ENCODE measurements at regions not wholly inside any gene's neighbourhood (a gene's known extent, or its start where the extent isn't known, plus 50 kb on each side); places are given as distances from the start of the nearest gene placed in this dataset.

DNA sequence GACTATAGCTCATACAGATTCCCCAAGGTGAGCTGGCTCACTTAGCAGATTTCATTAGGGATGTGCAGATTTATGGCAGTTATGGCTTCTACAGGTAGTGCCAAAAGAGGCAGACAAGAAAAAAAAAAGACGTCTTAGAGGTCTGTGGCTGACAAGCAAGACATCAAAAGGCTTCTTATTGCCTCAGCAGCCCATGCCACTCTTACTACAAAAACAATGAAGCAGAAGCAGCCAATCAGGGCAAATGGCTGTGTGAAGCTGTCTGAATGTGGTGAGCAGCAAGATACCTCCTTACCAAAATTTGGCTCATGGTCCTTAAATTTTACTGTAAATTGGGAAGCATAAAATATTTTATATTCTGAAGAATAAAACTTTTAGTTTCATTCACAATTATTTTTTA is 557.5 kb upstream of the GOLIM4 start:
- DNase-seq (ENCODE audit: low read depth in 2 of 2), result no peak

DNA sequence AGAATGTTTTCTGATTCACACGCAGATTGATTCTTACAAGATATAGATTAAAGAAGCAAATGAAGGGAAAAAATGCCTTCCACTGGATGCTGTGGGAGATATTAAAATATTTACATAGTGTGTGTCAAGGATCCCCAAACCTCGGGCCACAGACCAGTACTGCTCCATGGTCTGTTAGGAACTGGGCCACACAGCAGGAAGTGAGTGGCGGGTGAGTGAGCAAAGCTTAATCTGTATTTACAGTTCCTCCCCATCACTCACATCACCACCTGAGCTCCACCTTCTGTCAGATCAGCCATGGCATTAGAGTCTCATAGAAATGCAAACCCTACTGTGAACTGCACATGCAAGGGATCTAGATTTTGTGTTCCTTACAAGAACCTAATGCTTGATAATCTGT is 552.6 kb upstream of the GOLIM4 start:
- DNase-seq (ENCODE audit: low read depth in 2 of 2), result no peak

DNA sequence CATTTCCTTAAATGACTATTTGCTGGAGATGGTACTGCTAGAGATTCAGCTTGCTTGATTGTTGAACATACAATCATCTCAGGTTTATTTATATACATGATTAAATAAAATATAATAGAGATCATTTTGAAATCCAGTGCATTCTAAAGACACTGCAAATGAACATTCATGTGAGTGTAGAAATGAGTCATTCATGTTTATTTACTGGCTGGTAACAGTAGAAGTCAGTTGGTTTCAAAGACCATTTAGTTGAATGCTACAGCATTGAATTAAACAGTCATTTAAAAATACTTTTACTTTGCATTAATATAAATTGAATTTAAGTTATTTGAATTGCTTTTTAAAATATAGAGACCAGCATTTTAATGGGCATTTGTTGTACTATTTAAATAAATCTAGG is 551.9 kb upstream of the GOLIM4 start:
- DNase-seq (ENCODE audit: low read depth in 2 of 2), result no peak

DNA sequence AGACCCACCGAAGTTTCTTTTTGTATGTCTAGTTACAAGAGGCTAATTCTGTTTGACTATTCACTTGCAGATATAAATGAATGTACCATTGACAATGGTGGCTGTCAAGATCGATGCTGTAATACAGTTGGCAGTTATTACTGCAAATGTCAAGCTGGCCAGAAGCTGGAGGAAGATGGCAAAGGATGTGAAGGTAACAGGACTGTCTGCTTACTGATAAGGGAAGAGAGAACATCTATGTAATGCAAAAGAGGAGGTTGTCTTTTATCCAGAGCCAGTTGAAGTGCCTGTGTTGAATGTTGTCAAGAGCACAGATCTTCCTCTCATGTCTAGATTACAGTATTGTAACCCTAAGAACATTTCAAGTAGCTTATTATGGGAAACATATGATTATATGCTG is 549.5 kb upstream of the GOLIM4 start:
- DNase-seq (ENCODE audit: low read depth in 2 of 2), result no peak

DNA sequence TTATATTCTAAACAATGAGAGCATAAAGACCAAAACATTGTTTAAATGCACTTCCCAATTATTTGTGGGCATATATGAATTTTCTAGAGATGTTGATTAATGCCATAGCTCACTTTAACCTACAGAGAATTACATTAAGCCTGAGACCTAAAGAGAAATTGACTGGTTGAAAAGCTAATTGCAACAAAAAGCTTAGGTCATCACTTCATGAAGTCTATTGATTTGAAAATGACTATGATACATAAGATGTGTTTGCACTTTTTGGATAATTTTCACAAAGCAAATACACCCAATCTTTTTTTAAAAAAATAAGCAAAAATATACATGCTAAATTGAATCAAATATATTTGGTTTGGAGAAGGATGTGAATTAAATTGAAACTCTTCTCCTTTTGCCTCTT is 532.8 kb upstream of the GOLIM4 start:
- no peak for DNase-seq (ENCODE audit: low read depth in 2 of 2)

DNA sequence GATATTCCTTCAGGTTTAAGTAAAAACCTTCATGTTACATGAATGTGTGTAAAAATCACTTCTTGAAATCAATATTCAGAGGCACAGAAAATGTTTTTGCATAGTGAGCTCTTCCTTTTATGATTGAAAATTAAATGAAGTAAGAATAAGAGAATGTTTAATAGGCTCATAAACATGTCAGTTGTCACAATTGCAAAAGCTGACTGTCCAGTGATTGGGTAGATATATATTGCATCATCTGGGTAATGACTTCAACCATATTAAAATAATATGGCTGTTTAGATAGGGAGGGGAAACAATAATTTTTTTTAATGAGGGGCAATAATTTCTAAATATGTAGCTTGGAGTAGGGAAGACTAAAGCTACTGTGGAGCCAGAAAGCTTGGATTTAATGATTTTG is 529.8 kb upstream of the GOLIM4 start:
- no peak for DNase-seq (ENCODE audit: low read depth in 2 of 2)

DNA sequence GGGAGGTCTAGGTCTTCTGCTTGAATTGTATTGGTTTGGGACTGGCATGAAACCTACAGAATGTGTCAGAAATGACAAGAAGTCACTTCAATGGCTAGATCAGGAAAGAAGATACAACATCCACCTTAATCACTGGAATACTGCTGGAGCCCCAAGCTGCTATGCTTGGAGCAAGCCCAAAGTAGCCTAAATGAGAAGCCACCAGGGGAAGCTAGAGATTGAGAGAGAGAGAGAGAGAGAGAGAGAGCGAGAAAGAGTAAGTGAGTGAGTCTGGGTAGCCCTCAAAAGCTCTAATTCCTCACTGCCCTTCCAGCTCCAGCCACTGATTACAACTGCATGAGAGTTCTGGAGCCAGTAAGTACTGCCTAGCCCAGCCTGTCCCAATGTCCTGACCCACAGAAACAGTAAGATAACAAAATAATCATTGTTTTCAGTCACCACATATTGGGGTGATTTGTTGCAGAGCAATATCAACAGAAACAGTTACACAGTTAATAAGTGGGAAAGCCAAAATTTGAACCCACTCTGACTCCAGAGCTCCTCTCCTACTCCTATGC is 529.2 kb upstream of the GOLIM4 start:
- no peak for DNase-seq (ENCODE audit: low read depth in 2 of 2)

DNA sequence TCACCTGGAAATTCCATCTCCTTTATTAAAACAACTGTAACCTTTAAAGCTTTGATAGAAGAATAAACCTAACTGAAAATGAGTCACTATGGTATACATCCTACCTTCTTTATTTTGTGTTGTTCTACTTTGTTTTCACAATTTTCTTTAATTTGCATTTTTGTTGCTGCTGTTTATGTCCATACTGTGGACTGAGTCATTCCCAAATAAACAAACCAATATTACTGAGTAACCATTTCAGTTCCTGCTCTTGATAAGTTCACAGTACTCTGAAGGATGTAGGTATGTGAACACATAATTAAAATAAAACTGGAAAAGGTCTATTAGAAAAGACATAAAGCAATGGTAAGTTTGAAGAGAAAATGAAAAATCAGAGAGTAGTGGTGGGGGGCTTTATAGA is 528.5 kb upstream of the GOLIM4 start:
- DNase-seq (ENCODE audit: low read depth in 2 of 2), result no peak

DNA sequence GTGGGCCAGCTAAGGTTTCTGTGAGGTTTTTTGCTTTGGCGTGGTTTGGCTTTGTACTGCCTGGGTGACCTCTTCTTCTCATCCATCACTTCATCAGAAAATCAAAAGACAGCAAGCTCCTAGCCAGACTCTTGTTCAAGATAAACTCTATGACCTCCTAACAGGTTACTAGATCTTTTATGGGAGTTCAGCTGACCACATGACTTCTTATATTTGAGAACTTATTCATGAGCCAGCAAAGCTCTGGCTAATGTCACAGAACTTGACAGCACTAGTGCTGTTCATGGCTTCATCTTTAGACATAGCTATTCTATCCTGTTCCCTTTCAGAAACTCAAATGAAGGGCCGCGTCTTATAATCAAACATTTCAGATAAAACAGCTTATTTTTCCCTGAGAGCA is 527.1 kb upstream of the GOLIM4 start:
- DNase-seq (ENCODE audit: low read depth in 2 of 2), result no peak

DNA sequence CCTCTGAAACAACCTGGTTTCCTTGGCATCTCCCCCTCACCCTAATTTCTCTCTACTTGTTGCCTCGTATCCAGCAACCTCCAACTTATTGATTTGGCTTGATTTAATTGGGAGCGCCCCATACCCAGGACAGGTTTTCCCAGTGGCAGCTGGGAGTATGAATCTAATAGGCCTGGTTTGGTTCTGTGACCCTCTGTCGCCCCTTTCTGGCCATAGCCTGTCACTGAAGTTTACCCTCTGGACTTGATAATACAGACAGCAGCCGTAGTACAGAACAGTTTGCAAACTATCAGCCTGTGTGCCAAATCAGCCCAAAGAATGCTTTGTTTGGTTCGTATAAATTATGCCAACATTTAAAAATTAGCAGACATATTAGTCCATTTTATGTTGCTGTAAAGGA is 525.1 kb upstream of the GOLIM4 start:
- no peak for DNase-seq (ENCODE audit: low read depth in 2 of 2)

DNA sequence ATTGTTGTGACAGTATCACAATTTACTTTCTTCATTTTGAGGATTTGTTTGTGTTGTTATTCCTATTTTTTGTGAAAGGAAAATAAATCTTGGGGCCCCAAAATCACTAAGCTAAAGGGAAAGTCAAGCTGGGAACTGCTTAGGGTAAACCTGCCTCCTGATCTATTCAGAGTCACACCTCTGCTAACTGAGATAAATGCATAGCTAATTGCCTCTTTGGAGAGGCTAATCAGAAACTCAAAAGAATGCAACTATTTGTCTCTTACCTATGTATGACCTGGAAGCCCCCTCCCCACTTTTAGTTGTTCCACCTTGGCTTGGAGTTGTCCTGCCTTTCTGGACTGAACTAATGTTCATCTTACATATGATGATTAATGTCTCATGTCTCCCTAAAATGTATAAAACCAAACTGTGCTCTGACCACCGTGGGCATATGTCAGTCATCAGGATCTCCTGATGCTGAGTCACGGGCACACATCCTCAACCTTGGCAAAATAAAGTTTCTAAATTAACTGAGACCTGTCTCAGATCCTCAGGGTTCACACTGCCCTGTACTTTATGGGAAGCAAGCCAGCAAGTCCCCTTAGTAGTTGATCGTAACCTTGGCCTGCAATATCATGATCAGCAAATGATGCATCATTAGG is 523.2 kb upstream of the GOLIM4 start:
- DNase-seq (ENCODE audit: low read depth in 2 of 2), result no peak

DNA sequence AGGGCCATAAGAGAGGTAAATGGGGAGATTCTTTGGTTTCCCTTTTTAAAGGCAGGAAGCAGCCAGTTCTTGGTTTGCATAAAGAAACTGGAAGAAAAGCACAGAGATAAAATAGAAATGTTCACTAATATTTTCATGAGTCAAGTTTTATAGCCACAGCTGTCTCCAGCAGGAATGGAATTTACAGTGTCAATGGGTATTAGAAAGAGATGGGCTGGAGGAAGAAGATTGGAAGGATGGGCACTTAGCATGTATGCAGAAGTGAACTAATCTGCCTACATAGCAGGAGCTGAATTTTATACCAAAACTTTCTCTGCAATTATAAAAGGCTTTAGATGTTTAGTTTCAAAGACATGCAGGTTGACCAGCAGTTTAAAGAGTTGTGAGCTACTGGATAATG is 521.9 kb upstream of the GOLIM4 start:
- no peak for DNase-seq (ENCODE audit: low read depth in 2 of 2)

DNA sequence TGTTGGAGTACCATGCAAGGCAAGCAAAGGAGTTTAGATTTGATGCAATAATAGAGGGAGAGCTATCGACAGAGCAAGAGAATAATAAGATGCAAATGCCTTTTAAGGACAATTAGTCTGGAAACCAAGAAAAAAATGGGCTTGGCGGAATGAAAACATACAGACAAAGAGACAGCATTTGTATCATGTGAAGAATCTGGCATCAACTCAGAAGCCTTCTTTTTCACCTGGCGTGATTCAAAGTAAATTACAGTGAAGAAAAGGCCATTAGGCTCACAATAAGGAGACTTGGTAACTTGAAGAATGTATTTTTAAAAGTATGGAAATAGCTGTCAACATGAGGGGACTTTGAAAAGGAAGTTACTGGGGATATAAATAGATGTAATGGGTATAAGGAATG is 521.2 kb upstream of the GOLIM4 start:
- DNase-seq (ENCODE audit: low read depth in 2 of 2), result no peak

DNA sequence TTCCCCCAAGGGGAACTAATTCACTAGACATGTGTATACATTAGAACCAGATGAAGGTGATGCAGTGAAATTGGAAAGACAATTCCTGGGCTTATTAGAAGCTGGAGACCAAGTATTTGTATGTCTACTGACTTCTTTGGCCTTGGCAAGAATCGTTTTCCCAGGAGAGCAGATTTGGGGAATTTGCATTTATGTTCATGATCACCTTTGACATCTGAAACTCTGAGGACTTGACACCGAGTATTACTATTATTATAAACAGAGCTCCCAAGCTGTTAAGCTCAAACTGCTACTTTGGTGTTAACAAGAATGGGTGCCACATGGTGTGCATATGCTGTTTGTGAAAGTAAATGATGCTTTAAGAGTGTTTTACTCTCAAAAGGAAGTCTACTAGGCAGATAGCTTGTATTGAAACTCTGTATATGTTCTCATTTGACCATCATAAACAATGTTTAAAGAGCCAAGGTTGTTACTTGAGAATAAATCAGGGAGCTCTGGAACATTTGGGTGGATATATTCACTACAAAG is 519.8 kb upstream of the GOLIM4 start:
- DNase-seq (ENCODE audit: low read depth in 2 of 2), result no peak

DNA sequence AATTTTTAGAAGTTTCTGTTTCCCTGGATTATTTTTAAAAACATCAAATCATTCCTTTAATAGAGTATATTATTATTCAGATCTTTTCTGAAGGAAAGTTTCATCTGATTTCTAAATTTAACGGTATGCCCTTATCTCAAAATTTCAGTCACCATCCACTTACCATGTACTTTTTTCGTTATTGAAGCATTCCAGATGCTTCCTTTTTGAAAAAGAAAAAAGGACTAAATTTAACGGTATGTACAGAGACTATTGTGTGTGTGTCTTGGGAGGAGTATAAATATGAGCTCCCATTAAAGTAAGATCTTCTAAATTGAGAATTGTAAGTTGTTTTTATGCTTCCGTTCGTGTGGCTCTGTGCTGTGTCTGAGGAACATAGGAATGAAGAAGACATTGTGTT is 517.4 kb upstream of the GOLIM4 start:
- no peak for DNase-seq (ENCODE audit: low read depth in 2 of 2)

DNA sequence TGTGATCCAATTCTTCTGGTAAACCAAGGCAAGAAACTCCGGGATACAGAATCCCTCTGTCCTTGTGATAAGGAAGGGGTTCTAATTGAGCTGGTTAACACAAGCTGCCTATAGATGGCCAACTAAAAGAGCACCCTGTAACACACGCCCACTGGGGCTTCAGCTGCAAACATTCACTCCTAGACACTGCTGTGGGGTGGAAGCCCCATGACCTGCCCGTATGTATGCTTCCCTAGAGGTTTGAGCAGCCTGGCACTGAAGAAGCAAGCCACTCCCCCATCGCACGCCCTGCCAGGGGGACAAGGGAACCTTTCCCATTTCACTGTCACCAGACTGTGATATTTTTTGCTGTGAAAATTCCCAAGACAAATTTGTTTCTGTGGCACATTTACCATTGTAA is 516.9 kb upstream of the GOLIM4 start:
- DNase-seq (ENCODE audit: low read depth in 2 of 2), result no peak

DNA sequence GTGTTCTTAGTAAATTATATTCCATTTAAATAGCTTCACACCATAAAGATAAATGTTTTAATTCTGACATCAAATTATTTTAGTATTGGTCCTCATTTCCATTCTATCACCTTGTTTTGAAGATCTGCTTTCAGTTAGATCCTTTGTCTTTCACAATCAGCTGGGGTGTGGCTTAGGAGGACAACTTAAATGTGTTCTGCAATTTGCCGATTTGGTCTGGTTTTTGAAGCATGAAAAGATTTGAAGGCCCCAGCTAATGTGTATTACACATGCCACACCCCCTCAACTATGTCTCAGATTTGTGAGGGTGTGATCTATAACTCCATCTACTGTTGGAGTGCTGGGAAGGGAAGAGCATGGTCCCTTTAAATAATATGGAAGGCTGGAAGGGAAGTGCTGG is 516.1 kb upstream of the GOLIM4 start:
- no peak for DNase-seq (ENCODE audit: low read depth in 2 of 2)

DNA sequence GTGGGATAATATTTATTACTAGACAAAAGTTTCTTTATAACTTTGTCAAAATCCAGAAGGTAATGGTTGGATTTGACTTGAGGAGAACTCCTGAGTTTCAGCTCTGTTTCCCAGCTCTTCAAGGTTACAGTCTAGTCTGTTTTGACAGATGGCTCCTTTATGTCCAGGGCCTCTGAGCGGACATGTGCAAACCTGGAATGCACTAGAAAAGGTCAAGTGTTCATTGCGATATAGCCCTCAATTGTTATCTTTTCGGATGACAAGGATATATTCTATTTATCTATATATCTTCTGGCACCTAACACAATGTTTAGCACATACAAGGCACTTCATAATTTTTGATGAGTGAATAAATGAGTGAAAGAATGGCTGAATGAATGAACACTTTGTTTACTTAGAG is 513.2 kb upstream of the GOLIM4 start:
- DNase-seq (ENCODE audit: low read depth in 2 of 2), result no peak

DNA sequence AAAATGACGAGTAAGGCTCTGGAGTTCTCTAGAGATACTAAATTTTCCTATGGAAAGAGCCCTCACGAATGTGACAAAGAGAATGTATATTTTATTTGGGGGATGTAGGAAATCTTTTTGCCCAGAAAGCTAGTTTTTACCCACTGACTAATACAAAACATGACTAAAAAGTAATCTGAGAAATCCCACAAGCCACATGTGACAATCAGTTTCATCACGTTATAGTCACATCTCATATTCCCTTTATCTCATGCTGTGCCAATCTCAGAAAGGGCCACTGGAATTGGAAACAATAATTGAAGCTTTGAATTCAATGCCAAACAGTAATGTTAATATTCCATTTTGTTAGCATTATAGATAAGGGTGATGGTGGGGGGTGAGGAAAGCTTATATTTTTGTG is 509.0 kb upstream of the GOLIM4 start:
- DNase-seq (ENCODE audit: low read depth in 2 of 2), result no peak

DNA sequence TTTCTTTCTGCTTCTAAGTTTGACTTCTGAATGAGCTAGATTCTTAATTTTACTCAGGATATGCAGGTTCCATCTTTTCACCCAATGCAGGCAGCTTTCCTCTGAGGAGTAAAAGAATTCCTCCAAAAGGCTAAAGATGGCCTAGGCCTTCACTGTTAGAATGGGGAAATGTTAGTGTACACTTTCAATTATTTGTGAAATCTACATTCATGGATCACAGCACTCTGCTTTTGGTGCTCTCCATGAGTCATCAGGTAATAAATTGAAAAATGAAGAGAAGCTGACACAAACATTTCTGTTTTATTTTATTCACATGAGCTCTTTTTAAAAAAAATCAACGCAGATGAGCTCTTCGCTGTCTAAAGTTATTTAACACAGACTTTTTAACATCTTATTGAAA is 502.5 kb upstream of the GOLIM4 start:
- no peak for DNase-seq (ENCODE audit: low read depth in 2 of 2)

DNA sequence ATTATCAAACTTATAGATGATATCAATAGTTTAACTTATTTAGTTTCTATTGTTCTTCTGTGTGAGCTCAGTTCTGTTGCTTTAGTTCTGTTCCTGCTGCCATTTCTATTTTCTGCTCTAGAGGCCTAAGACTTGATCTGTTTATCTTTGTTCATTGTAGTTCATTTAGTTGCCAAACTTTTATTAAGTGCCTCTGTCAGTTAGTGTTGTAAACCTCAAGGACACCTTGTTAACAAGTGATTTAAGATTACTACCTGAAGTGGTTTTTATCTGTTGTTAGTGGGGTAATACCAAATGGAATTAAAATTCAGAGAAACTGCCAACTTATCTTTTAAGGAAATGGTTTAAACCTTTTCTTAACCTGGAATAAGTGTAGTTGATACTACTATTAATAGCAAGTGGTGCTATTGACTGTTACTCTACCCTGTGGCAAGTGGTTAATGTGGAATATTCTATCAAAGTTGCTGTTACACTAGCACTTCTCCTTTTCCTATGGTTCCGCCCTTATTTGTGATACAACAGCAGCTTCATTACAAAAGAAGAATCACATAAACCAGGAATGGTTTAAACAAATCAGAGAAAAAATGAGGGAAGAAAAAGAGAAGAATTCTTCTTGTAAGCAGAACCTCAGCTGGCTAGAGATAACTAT is 500.6 kb upstream of the GOLIM4 start:
- DNase-seq (ENCODE audit: low read depth in 2 of 2), result no peak

DNA sequence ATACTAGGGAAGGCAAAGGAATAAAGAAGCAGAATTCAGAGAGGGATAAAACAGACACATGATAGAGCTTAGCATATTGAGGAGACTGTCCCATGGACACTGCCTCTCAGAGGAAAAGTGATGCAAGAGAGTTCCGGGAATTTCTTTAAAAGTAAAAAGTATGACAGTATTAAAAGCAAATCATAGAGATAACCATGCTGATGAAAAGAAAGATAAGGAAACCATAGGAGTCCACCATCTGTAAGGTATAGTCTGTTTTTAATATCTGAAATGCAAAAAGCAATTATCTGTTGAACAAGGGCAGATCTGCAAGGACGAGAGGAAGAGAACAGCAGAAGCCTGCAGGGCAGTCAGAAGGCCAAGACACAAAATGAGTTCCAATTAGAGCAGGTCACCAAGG is 495.9 kb upstream of the GOLIM4 start:
- no peak for DNase-seq (ENCODE audit: low read depth in 2 of 2)

DNA sequence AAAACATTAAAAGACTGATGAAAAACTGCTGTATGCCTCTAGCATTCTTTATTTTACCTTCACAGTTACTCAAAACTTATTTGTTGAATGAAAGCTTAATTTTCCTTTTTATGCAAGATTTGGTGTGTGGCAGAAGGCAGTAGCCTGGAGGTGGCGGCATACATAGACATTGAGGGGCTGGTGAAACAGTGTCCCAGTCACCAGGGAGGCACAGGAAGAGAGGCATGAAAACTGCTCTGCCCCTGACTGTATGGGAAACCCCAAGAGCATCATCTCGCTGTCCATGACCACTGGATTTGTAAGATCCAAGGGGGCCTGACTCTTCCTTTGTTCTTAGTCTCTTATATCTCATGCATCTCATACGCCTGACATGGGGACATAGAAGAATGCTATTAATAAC is 493.7 kb upstream of the GOLIM4 start:
- DNase-seq (ENCODE audit: low read depth in 2 of 2), result no peak

DNA sequence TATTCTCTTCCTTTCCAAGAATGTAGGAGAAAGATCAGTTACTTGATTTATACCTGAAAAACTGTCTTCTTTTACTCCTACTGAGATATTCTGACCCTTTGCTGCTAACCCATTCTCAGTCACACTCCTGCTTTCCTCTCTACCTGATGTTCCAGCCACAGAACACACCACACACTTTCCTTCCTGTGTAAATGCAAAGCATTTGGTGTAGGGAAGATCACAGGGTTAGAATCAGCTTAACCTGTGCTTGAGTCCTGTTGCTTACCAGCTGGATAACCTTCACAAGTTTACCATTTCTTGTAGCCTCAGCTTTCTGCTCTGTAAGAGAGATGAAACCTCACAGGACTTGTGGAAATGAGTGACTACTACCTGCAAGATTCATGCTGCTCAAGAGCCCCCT is 489.8 kb upstream of the GOLIM4 start:
- DNase-seq (ENCODE audit: low read depth in 2 of 2), result no peak

All from fibroblast of skin of left quadriceps (primary cell).